ENCODE measurements at regions not wholly inside any gene's neighbourhood (a gene's known extent, or its start where the extent isn't known, plus 50 kb on each side); places are given as distances from the start of the nearest gene placed in this dataset.

GRCh38 chr10:10520491-10521385, 496.9 kb upstream of the CELF2 start:
- Mint-ChIP-seq H3K27ac (no peak overlapping the region), H3K27me3 (peaks cover 0 to 28% (median 10%) of the 10 kb centered on the region in 5 donors), H3K9me3 (no peaks in the 10 kb centered on the region), H3K4me1 (peaks cover 0 to 2% (median 0%) of the 10 kb centered on the region in 4 donors), H3K36me3 (no peaks in the 10 kb centered on the region), H3K4me3 (no peak overlapping the region)
- DNase-seq: no peak
- POLR2A ChIA-PET: no interaction called here
- ATAC-seq: no peak

- DNase-seq (no peak), ATAC-seq (no peak)
- Mint-ChIP-seq H3K36me3 (no peaks in the 10 kb centered on the region), H3K27ac (no peak overlapping the region), H3K9me3 (no peaks in the 10 kb centered on the region), H3K27me3 (peaks cover 0 to 8% (median 2%) of the 10 kb centered on the region in 5 donors), H3K4me1 (no peaks in the 10 kb centered on the region), H3K4me3 (no peak overlapping the region)
- POLR2A ChIA-PET: no interaction called here
These were observed 490.8 kb upstream of the CELF2 start for GRCh38 chr10:10526846-10527245.

- Mint-ChIP-seq H3K27ac (no peak overlapping the region), H3K4me1 (no peaks in the 10 kb centered on the region), H3K27me3 (peaks cover 0 to 7% (median 2%) of the 10 kb centered on the region in 5 donors), H3K36me3 (no peaks in the 10 kb centered on the region), H3K9me3 (no peaks in the 10 kb centered on the region), H3K4me3 (no peak overlapping the region)
- no peak for ATAC-seq
- POLR2A ChIA-PET: no interaction called here
- no peak for DNase-seq
These were observed 489.7 kb upstream of the CELF2 start for GRCh38 chr10:10527861-10528562.

DNA sequence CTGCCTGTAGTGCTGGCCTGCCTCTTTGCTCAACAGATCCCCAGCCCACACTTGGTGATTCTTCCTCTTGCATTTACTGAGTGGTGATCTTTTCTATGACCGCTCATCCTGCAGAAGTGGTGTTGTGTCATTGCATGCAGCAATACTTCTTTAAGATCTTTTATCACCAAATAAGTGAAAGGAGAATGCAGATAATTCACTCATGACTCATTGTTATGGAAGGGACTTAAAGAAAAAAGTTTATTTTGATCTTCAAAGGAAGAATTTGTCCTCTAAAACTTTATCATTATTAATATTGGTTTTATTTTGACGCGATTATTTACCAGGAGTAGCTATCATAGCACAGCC, 489.1 kb upstream of the CELF2 start:
- ATAC-seq: no peak
- no peak overlapping the region for H3K4me3 Mint-ChIP-seq
- H3K4me1 Mint-ChIP-seq: no peaks in the 10 kb centered on the region
- no peaks in the 10 kb centered on the region for H3K36me3 Mint-ChIP-seq
- H3K9me3 Mint-ChIP-seq: no peaks in the 10 kb centered on the region
- no peak overlapping the region for H3K27ac Mint-ChIP-seq
- peaks cover 0 to 10% (median 4%) of the 10 kb centered on the region in 5 donors for H3K27me3 Mint-ChIP-seq
- POLR2A ChIA-PET: no interaction called here
- no peak for DNase-seq

DNA sequence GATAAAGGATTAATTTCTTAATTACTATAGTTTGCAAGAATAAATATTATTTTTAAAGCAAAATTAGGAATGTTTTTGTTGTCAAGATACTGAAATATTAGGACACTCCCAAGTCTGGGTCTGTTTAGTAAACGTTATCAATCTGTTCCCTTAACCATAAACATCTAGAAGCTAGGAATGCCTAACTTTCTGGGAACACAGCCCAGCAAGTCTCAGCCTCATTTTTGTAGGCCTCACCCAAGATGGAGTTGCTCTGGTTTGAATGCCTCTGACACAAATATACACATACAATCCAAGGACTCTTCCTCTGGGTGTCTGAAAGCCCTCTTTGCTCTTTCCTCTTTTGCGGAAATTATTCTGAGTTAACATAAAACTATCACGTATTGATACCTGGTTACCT, 487.4 kb upstream of the CELF2 start:
- no peak for DNase-seq
- H3K36me3 Mint-ChIP-seq: no peaks in the 10 kb centered on the region
- ATAC-seq: no peak
- no peak overlapping the region for H3K4me3 Mint-ChIP-seq
- POLR2A ChIA-PET: no interaction called here
- H3K27ac Mint-ChIP-seq: no peak overlapping the region
- no peaks in the 10 kb centered on the region for H3K4me1 Mint-ChIP-seq
- H3K27me3 Mint-ChIP-seq: peaks cover 0 to 9% (median 4%) of the 10 kb centered on the region in 5 donors
- peaks cover 0 to 4% (median 0%) of the 10 kb centered on the region in 9 donors for H3K9me3 Mint-ChIP-seq

DNA sequence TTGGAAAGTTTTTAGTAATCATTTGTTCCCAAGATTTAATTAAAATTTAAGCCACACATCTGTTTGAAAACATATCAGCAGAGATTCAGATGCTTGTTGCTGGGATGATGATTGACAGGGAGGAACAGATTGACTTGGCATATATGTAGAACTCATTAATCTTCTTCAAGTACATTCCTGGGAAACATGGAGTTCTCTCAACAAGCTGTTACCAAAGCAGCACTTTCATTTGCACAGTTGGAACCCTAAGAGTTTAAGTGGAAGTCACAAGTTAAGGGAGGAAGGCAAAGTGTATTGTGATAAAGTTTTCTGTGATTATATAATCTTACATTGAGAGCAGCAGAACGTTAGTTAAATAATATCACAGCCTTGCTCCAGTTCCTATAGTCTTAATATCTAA, 485.4 kb upstream of the CELF2 start:
- H3K27me3 Mint-ChIP-seq: peaks cover 0 to 7% (median 4%) of the 10 kb centered on the region in 5 donors
- no peak for DNase-seq
- no peaks in the 10 kb centered on the region for H3K4me1 Mint-ChIP-seq
- H3K36me3 Mint-ChIP-seq: no peaks in the 10 kb centered on the region
- POLR2A ChIA-PET: no interaction called here
- ATAC-seq: no peak
- no peak overlapping the region for H3K4me3 Mint-ChIP-seq
- no peak overlapping the region for H3K27ac Mint-ChIP-seq
- H3K9me3 Mint-ChIP-seq: peaks cover 0 to 4% (median 0%) of the 10 kb centered on the region in 9 donors

DNA sequence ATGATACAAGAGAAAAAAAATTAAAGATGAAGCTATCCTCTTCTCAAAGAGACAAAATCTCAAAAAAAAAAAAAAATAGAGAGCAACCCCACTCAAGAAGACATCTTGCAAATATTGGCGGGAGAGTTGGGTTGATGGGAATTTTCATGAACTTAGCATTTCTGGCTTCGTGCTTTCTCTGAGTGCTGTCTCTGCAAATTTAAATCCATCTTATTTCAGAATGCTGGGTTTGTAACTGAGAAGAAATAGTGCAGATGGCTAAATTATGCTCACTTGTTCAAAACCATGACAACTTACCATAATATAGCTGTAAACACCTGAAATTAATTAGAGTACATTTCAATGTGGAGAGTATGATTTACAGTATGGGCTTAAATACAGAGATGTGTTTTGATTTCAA, 484.8 kb upstream of the CELF2 start:
- Mint-ChIP-seq H3K27ac (no peak overlapping the region), H3K4me3 (no peak overlapping the region), H3K36me3 (no peaks in the 10 kb centered on the region), H3K4me1 (no peaks in the 10 kb centered on the region), H3K27me3 (peaks cover 0 to 8% (median 4%) of the 10 kb centered on the region in 5 donors), H3K9me3 (peaks cover 0 to 4% (median 0%) of the 10 kb centered on the region in 9 donors)
- ATAC-seq (no peak), DNase-seq (no peak)
- POLR2A ChIA-PET: no interaction called here

DNA sequence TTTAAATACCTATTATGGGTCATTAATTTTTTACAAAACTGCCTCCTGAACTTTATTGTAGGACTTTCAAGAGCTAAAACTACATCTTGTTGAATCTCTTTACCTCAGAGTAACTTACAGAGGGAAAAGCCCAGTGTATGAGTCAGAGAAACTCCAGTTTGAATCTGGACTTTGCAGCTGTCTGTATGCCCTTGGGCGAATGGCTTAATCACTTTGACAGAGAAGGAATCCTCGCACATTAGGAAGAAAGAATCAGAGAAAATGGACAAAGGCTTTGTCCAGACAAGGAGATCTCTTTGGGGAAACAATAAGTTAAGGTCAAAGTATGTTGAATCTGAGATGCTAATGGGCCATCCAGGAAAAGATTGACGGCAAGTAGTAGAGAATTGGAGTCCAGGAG, 484.2 kb upstream of the CELF2 start:
- peaks cover 0 to 8% (median 4%) of the 10 kb centered on the region in 5 donors for H3K27me3 Mint-ChIP-seq
- no peak overlapping the region for H3K27ac Mint-ChIP-seq
- ATAC-seq: no peak
- H3K4me1 Mint-ChIP-seq: no peaks in the 10 kb centered on the region
- POLR2A ChIA-PET: no interaction called here
- H3K36me3 Mint-ChIP-seq: no peaks in the 10 kb centered on the region
- no peak for DNase-seq
- no peak overlapping the region for H3K4me3 Mint-ChIP-seq
- peaks cover 0 to 4% (median 0%) of the 10 kb centered on the region in 9 donors for H3K9me3 Mint-ChIP-seq

DNA sequence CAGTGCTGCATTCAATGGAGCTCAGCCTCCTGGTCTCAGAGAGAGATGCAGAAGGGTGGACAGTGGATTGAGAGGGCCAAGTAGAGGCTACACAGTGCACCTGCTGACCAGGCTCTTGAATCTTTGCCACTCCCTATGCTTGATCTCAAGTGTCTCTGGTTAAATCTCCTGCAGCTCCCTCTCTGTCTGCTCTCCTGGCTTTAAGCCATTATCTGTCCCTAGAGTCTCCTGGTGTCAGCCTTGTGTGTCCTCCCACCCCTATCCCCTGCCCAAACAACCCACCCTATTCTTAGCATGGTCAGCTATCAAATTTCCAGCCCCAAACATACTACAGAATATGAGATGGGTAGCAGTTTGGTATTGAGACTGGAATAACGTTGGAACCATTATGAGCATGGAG, 479.3 kb upstream of the CELF2 start:
- H3K36me3 Mint-ChIP-seq: no peaks in the 10 kb centered on the region
- no peak for ATAC-seq
- H3K9me3 Mint-ChIP-seq: peaks cover 0 to 4% (median 0%) of the 10 kb centered on the region in 9 donors
- H3K27ac Mint-ChIP-seq: no peak overlapping the region
- no peaks in the 10 kb centered on the region for H3K4me1 Mint-ChIP-seq
- DNase-seq: no peak
- H3K4me3 Mint-ChIP-seq: no peak overlapping the region
- H3K27me3 Mint-ChIP-seq: peaks cover 0 to 20% (median 10%) of the 10 kb centered on the region in 5 donors
- POLR2A ChIA-PET: no interaction called here

DNA sequence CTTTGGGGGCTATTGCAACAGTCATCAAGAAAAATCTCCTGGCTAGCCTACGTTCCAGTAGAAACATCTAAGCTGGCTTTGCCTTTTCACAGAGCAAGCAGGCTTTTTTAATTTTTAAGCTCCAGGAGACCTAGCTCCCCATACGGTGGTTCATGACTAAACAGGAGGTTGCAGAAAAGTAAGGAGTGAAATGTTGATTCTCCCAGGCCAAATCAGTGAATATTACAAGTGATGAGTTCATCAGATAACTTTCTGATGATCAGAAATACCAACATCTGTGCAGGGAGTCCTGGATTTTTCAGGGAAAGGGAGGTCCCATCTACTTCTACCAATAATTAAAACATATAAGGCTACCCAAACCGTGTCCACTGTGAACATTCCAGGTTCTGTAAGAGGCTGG, 477.3 kb upstream of the CELF2 start:
- Mint-ChIP-seq H3K36me3 (no peaks in the 10 kb centered on the region), H3K9me3 (peaks cover 0 to 4% (median 0%) of the 10 kb centered on the region in 9 donors), H3K27me3 (peaks cover 0 to 24% (median 16%) of the 10 kb centered on the region in 5 donors), H3K27ac (no peak overlapping the region), H3K4me1 (no peaks in the 10 kb centered on the region), H3K4me3 (no peak overlapping the region)
- POLR2A ChIA-PET: no interaction called here
- ATAC-seq: no peak
- DNase-seq: no peak

GRCh38 chr10:10542477-10542876, 475.2 kb upstream of the CELF2 start:
- POLR2A ChIA-PET: no interaction called here
- H3K4me3 Mint-ChIP-seq: no peak overlapping the region
- no peak overlapping the region for H3K27ac Mint-ChIP-seq
- H3K4me1 Mint-ChIP-seq: no peaks in the 10 kb centered on the region
- DNase-seq: no peak
- peaks cover 0 to 23% (median 16%) of the 10 kb centered on the region in 5 donors for H3K27me3 Mint-ChIP-seq
- ATAC-seq: no peak
- no peaks in the 10 kb centered on the region for H3K9me3 Mint-ChIP-seq
- no peaks in the 10 kb centered on the region for H3K36me3 Mint-ChIP-seq

- Mint-ChIP-seq H3K36me3 (no peaks in the 10 kb centered on the region), H3K9me3 (no peaks in the 10 kb centered on the region), H3K27ac (no peak overlapping the region), H3K27me3 (peaks cover 0 to 20% (median 13%) of the 10 kb centered on the region in 5 donors), H3K4me3 (no peak overlapping the region), H3K4me1 (no peaks in the 10 kb centered on the region)
- DNase-seq: no peak
- POLR2A ChIA-PET: no interaction called here
- no peak for ATAC-seq
These were observed 472.8 kb upstream of the CELF2 start for GRCh38 chr10:10544890-10545289.

DNA sequence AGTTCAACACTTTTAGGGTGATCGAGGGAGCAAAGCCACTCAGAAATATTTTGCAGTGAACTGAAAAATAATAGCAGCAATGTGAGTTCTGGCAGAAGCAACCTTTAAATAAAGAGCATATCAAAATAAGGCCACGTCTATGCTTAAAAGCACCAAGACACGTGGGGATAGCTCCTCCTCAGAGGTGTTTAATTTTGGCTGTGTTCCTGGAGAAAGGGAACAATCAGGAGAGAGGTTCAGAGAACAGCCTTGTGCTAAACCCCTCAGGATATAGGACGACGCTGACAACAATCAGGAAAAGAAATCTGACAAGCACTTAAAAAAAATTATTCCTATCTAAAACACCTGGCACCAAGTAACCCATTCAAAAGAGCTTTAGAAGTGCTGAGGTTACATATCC, 471.9 kb upstream of the CELF2 start:
- DNase-seq (no peak), ATAC-seq (no peak)
- no peaks in the 10 kb centered on the region for H3K4me1 Mint-ChIP-seq
- H3K4me3 Mint-ChIP-seq: no peak overlapping the region
- no peaks in the 10 kb centered on the region for H3K36me3 Mint-ChIP-seq
- no peaks in the 10 kb centered on the region for H3K9me3 Mint-ChIP-seq
- POLR2A ChIA-PET: no interaction called here
- no peak overlapping the region for H3K27ac Mint-ChIP-seq
- H3K27me3 Mint-ChIP-seq: peaks cover 2 to 20% (median 13%) of the 10 kb centered on the region in 5 donors

Measured in naive thymus-derived CD8-positive, alpha-beta T cell (primary cell).